ENCODE measurements at regions not wholly inside any gene's neighbourhood (a gene's known extent, or its start where the extent isn't known, plus 50 kb on each side); places are given as distances from the start of the nearest gene placed in this dataset.

DNA sequence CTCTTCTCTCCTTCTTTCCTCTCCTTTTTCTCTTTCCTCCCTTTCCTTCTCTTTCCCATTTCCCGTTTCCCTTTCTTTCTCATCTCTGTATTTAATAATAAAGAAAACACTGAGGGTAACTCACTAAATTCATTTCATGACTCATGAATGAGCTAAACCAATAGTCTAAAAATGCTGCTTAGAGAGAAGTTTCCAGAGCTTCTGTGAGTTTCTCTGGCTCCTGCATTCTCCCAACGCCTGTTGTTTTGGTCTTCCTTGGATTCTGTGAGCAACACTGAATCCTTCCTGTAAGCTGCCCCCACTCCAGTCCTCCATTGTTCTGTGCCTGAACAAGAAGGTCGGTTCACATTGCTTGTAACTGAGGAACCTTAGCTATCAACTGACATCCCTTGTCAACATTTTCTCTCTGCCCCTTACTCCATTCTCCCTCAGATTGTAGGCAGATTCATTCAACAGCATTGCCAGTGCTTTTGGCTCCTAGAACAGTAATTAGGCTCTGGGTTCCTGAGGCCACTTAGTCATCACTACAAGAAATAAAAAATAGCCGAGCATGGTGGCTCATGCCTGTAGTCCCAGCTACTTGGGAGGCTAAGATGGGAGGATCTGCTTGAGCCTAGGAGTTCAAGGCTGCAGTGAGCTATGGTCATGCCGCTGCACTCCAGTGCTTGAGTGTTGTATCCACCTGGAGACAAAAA, 237.7 kb upstream of the KLF4 start:
- Histone ChIP-seq H3K4me3 (ENCODE audit: low read length) (no peak overlapping the region), H3K9me3 (ENCODE audit: control insufficient read depth, low read length) (no peaks in the 10 kb centered on the region), H3K36me3 (ENCODE audit: control insufficient read depth, insufficient read depth, low read length) (no peaks in the 10 kb centered on the region), H3K27me3 (ENCODE audit: control insufficient read depth, insufficient read depth, low read length) (no peaks in the 10 kb centered on the region), H3K4me1 (ENCODE audit: control insufficient read depth, insufficient read depth, low read length) (no peaks in the 10 kb centered on the region), H3K9ac (ENCODE audit: low read length) (no peak overlapping the region)

- H3K4me3 ChIP-seq (ENCODE audit: low read length): no peak overlapping the region
Observed at GRCh38 chr9:107723015-107723414, 233.4 kb upstream of the KLF4 start.

DNA sequence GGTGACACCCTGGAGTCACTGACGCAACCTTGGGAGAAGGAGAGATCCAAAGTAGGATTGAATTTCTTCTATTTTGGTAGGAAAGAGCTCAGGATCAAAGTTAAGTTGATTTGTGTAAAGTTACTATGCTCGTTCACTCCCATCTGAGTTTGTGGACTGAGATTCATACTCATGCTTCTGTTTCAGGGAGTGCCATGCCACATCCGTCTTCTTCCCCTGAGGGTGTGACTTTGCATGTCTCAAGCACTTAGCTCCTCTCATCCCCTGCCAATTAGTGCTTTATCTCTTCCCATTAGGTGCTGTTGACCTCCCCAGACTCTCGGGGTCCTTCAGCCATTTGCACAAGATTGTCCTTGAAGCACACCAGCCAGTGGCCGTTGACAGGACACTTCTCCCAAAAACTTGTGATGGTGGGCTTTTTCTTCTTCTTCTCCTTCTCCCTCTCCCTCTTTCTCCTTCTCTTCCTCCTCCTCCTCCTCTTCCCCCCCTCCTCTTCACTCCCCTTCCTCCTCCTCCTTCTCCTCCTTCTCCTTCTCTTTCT, 232.2 kb upstream of the KLF4 start:
- Histone ChIP-seq H3K27me3 (ENCODE audit: control insufficient read depth, insufficient read depth, low read length) (no peaks in the 10 kb centered on the region), H3K4me1 (ENCODE audit: control insufficient read depth, insufficient read depth, low read length) (peaks cover 4% of the 10 kb centered on the region), H3K9me3 (ENCODE audit: control insufficient read depth, low read length) (no peaks in the 10 kb centered on the region), H3K4me3 (ENCODE audit: low read length) (no peak overlapping the region), H3K9ac (ENCODE audit: low read length) (no peak overlapping the region), H3K36me3 (ENCODE audit: control insufficient read depth, insufficient read depth, low read length) (no peaks in the 10 kb centered on the region)

More at GRCh38 chr9:107723015-107723414, 233.4 kb upstream of the KLF4 start:
- peaks cover 4% of the 10 kb centered on the region for H3K4me1 ChIP-seq (ENCODE audit: control insufficient read depth, insufficient read depth, low read length)
- no peaks in the 10 kb centered on the region for H3K36me3 ChIP-seq (ENCODE audit: control insufficient read depth, insufficient read depth, low read length)
- no peak overlapping the region for H3K9ac ChIP-seq (ENCODE audit: low read length)
- no peaks in the 10 kb centered on the region for H3K27me3 ChIP-seq (ENCODE audit: control insufficient read depth, insufficient read depth, low read length)
- H3K9me3 ChIP-seq (ENCODE audit: control insufficient read depth, low read length): no peaks in the 10 kb centered on the region

- Histone ChIP-seq H3K27me3 (ENCODE audit: control insufficient read depth, insufficient read depth, low read length) (no peaks in the 10 kb centered on the region), H3K9me3 (ENCODE audit: control insufficient read depth, low read length) (no peaks in the 10 kb centered on the region), H3K9ac (ENCODE audit: low read length) (no peak overlapping the region), H3K36me3 (ENCODE audit: control insufficient read depth, insufficient read depth, low read length) (no peaks in the 10 kb centered on the region), H3K4me1 (ENCODE audit: control insufficient read depth, insufficient read depth, low read length) (peaks cover 4% of the 10 kb centered on the region), H3K4me3 (ENCODE audit: low read length) (no peak overlapping the region)
Observed at GRCh38 chr9:107720501-107720900, 230.9 kb upstream of the KLF4 start.

DNA sequence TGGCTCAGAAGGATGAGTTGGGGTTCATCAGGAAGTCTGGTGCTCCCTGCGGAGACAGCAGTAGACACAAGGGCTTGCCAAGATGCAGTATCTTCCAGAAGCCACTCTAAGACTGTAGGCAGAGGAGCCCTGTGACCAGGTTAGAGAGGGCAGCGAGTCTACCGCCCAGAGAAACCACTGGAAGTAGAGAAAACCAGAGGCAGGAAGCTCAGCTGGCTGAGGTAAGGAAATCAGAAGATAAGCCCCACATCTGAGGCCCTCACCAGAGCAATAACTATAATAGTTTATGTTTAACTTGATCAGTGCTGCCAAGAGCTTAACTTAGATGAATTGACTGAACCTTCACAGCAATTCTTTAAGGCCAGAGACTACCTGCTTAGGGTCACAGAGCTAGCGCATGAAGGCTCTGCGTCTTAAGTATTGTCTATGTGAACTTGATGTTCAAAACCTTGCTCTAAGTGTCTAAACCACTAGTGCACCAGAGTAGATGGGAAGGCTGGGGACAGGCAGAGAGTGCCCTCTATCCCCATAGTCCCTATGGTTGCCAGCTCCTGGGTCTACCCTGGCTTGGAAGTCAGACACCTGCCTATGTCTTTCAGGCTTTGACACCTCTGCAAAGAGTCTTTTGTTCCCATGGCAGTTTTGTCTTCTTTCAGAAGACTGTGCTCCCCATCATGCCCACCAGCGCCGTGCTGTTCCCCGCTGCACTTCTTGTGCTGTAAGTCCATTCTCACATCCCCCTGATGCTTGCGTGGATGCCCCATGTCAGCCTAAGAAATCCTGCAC, 228.2 kb upstream of the KLF4 start:
- Histone ChIP-seq H3K27me3 (ENCODE audit: control insufficient read depth, insufficient read depth, low read length) (no peaks in the 10 kb centered on the region), H3K9ac (ENCODE audit: low read length) (no peak overlapping the region), H3K4me1 (ENCODE audit: control insufficient read depth, insufficient read depth, low read length) (peaks cover 4% of the 10 kb centered on the region), H3K4me3 (ENCODE audit: low read length) (no peak overlapping the region), H3K36me3 (ENCODE audit: control insufficient read depth, insufficient read depth, low read length) (no peaks in the 10 kb centered on the region), H3K9me3 (ENCODE audit: control insufficient read depth, low read length) (no peaks in the 10 kb centered on the region)

DNA sequence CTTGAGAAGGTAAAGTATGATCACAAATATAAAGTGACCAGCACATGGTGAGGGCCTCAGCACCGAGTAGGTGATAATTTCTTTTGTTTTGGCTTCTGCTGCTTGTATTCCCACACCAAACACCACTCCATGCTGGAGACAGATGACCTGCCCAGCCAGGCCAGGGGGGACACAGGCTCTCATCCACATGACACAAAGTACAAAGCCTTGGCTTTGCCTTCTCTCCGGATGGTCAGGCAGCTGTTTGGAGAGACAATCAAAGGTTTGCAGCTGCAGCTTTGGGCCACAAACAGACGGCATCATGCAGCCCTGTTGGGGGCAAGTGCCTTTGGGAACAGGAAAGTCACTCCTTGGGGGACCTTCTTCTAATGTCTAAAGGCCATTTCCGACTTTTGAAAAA, 226.2 kb upstream of the KLF4 start:
- H3K9ac ChIP-seq (ENCODE audit: low read length): no peak overlapping the region
- peaks cover 4% of the 10 kb centered on the region for H3K4me1 ChIP-seq (ENCODE audit: control insufficient read depth, insufficient read depth, low read length)
- no peak overlapping the region for H3K4me3 ChIP-seq (ENCODE audit: low read length)
- H3K27me3 ChIP-seq (ENCODE audit: control insufficient read depth, insufficient read depth, low read length): no peaks in the 10 kb centered on the region
- H3K9me3 ChIP-seq (ENCODE audit: control insufficient read depth, low read length): no peaks in the 10 kb centered on the region
- no peaks in the 10 kb centered on the region for H3K36me3 ChIP-seq (ENCODE audit: control insufficient read depth, insufficient read depth, low read length)

DNA sequence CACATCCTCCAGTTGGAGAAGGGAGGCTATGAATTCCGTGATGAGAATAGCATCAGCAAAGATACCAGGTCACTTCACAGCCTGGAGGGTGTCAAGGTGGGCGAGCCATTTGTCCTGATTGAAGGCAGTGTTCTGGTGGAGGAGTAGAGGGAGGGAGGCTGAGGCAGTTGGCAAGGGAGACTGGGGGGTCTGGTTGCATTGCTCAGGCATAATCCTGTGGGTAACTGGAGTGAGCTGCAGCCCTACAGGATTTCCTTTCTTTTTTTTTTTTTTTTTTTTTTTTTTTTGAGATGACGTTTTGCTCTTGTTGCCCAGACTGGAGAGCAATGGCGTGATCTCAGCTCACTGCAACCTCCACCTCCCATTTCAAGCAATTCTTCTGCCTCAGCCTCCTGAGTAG, 223.9 kb upstream of the KLF4 start:
- H3K4me1 ChIP-seq (ENCODE audit: control insufficient read depth, insufficient read depth, low read length): no peaks in the 10 kb centered on the region
- no peaks in the 10 kb centered on the region for H3K36me3 ChIP-seq (ENCODE audit: control insufficient read depth, insufficient read depth, low read length)
- no peak overlapping the region for H3K9ac ChIP-seq (ENCODE audit: low read length)

DNA sequence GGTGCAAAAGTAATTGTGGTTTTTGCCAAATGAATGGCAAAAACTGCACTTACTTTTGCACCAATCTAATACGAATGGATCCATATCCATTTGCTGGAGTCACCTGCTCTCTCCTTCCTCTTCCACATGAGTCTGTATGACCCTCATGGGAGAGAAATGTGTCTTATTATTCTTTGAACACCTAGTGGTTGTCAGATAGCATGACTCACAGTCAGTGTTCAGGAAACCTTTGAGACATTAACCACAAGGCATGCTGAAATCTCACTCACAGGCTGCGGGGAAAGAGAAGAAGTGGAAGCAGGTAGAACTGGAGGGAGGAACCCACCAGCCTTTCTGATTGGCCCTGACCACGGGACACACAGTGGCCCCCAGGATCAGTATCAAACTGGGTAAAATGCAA, 222.8 kb upstream of the KLF4 start:
- no peak overlapping the region for H3K4me3 ChIP-seq (ENCODE audit: low read length)
- no peaks in the 10 kb centered on the region for H3K9me3 ChIP-seq (ENCODE audit: control insufficient read depth, low read length)
- no peaks in the 10 kb centered on the region for H3K36me3 ChIP-seq (ENCODE audit: control insufficient read depth, insufficient read depth, low read length)
- no peak overlapping the region for H3K9ac ChIP-seq (ENCODE audit: low read length)
- H3K27me3 ChIP-seq (ENCODE audit: control insufficient read depth, insufficient read depth, low read length): no peaks in the 10 kb centered on the region
- H3K4me1 ChIP-seq (ENCODE audit: control insufficient read depth, insufficient read depth, low read length): no peaks in the 10 kb centered on the region

More for the DNA sequence above, 223.9 kb upstream of the KLF4 start:
- Histone ChIP-seq H3K9me3 (ENCODE audit: control insufficient read depth, low read length) (no peaks in the 10 kb centered on the region), H3K27me3 (ENCODE audit: control insufficient read depth, insufficient read depth, low read length) (no peaks in the 10 kb centered on the region), H3K4me3 (ENCODE audit: low read length) (no peak overlapping the region)

DNA sequence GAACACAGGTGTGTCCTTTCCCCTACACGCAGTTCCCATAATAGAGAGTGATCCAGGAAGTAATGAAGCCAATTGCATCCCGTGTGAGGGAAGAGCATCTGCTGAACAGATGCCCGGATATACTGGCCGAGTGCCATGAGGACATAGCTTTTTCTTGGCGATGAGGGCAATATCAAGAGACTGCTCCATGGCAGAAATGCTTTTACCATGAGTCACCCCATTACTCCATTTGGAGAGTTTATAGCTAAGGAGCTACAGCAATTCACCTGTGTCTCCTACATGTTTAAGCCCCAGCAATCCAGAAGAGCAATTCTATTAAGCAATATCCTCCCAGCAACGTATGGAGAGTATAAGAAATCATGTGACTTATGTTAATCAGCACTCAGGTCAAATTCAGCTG, 222.0 kb upstream of the KLF4 start:
- Histone ChIP-seq H3K4me1 (ENCODE audit: control insufficient read depth, insufficient read depth, low read length) (no peaks in the 10 kb centered on the region), H3K9ac (ENCODE audit: low read length) (no peak overlapping the region), H3K9me3 (ENCODE audit: control insufficient read depth, low read length) (no peaks in the 10 kb centered on the region), H3K36me3 (ENCODE audit: control insufficient read depth, insufficient read depth, low read length) (no peaks in the 10 kb centered on the region), H3K4me3 (ENCODE audit: low read length) (no peak overlapping the region), H3K27me3 (ENCODE audit: control insufficient read depth, insufficient read depth, low read length) (no peaks in the 10 kb centered on the region)

- Histone ChIP-seq H3K27me3 (ENCODE audit: control insufficient read depth, insufficient read depth, low read length) (no peaks in the 10 kb centered on the region), H3K36me3 (ENCODE audit: control insufficient read depth, insufficient read depth, low read length) (no peaks in the 10 kb centered on the region), H3K9me3 (ENCODE audit: control insufficient read depth, low read length) (no peaks in the 10 kb centered on the region), H3K4me1 (ENCODE audit: control insufficient read depth, insufficient read depth, low read length) (no peaks in the 10 kb centered on the region), H3K4me3 (ENCODE audit: low read length) (no peak overlapping the region), H3K9ac (ENCODE audit: low read length) (no peak overlapping the region)
Observed at GRCh38 chr9:107710953-107711352, 221.4 kb upstream of the KLF4 start.

DNA sequence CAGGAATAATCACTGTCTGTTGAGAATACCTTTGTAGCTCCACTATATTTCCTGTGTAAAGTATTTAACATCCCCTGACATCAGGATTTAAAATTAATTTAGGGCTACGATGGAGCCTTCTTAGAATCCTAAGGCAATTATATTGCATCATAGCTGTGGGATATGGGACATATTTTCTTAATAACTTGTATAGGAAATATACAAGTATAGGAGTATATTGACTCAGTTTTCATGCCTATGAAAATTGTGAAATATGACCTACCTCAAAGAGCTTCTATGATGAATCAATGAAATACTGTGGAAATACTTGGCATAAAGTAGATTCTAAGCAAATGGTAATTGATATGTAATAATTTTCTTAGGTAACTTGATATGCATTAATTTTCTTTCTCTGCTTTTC, 221.0 kb upstream of the KLF4 start:
- H3K9me3 ChIP-seq (ENCODE audit: control insufficient read depth, low read length): no peaks in the 10 kb centered on the region
- no peaks in the 10 kb centered on the region for H3K27me3 ChIP-seq (ENCODE audit: control insufficient read depth, insufficient read depth, low read length)
- H3K4me3 ChIP-seq (ENCODE audit: low read length): no peak overlapping the region
- H3K4me1 ChIP-seq (ENCODE audit: control insufficient read depth, insufficient read depth, low read length): no peaks in the 10 kb centered on the region
- H3K36me3 ChIP-seq (ENCODE audit: control insufficient read depth, insufficient read depth, low read length): no peaks in the 10 kb centered on the region
- H3K9ac ChIP-seq (ENCODE audit: low read length): no peak overlapping the region

- no peaks in the 10 kb centered on the region for H3K27me3 ChIP-seq (ENCODE audit: control insufficient read depth, insufficient read depth, low read length)
- H3K9ac ChIP-seq (ENCODE audit: low read length): no peak overlapping the region
- H3K9me3 ChIP-seq (ENCODE audit: control insufficient read depth, low read length): no peaks in the 10 kb centered on the region
- H3K36me3 ChIP-seq (ENCODE audit: control insufficient read depth, insufficient read depth, low read length): no peaks in the 10 kb centered on the region
- H3K4me1 ChIP-seq (ENCODE audit: control insufficient read depth, insufficient read depth, low read length): peaks cover 3% of the 10 kb centered on the region
- no peak overlapping the region for H3K4me3 ChIP-seq (ENCODE audit: low read length)
Observed at GRCh38 chr9:107708791-107709190, 219.2 kb upstream of the KLF4 start.

Measured in mucosa of stomach (tissue), 1 donor.